Endothelial cell of umbilical vein (primary cell): ENCODE measurements at regions not wholly inside any gene's neighbourhood (a gene's known extent, or its start where the extent isn't known, plus 50 kb on each side); places are given as distances from the start of the nearest gene placed in this dataset.

Experiments used
- CTCF ChIP-seq, 2 donors: IDR thresholded peaks; 1 replicate in 1 of 2; 2 replicates in 1 of 2; pipeline ENCODE4 v1.5.1; 2011; ENCODE audit warnings: low read length in 2 of 2, mild to moderate bottlenecking in 2 of 2, moderate library complexity in 2 of 2, control low read depth in 1 of 2, inconsistent platforms in 1 of 2, low read depth in 1 of 2; ENCODE audit not compliant: insufficient read depth in 1 of 2; ENCODE audit errors: extremely low read depth in 1 of 2
- EZH2 ChIP-seq: IDR thresholded peaks from 2 replicates; pipeline ENCODE4 v1.6.1; 2012; ENCODE audit warnings: borderline replicate concordance, low read depth, mild to moderate bottlenecking, moderate library complexity, low read length, inconsistent platforms; ENCODE audit not compliant: severe bottlenecking
- FOS ChIP-seq: IDR thresholded peaks from 2 replicates; pipeline ENCODE4 v1.6.1; 2011; ENCODE audit warnings: mild to moderate bottlenecking, low read length, moderate library complexity, borderline replicate concordance; ENCODE audit not compliant: insufficient read depth
- JUN ChIP-seq: IDR thresholded peaks from 2 replicates; pipeline ENCODE4 v1.6.1; 2011; ENCODE audit warnings: borderline replicate concordance, low read depth; ENCODE audit not compliant: insufficient read length, insufficient read depth
- MYC ChIP-seq: IDR thresholded peaks from one replicate; pipeline ENCODE4 v1.6.1; 2011; ENCODE audit warnings: mild to moderate bottlenecking, low read depth, low read length
- POLR2A ChIP-seq: IDR thresholded peaks from 2 replicates; pipeline ENCODE4 v1.6.1; 2012; ENCODE audit warnings: low read depth, mild to moderate bottlenecking, control low read depth, low read length
- POLR2AphosphoS5 ChIP-seq: IDR thresholded peaks from 2 replicates; pipeline ENCODE4 v1.6.1; 2012; ENCODE audit warnings: low read depth, mild to moderate bottlenecking, control low read depth, low read length, moderate library complexity; ENCODE audit not compliant: insufficient read depth

GRCh38 chr6:25197111-25197510 lies 82.1 kb upstream of the CARMIL1 start:
- TF ChIP-seq CTCF (IDR thresholded peaks at IDR 0.05; ENCODE audit: extremely low read depth in 1 of 2, insufficient read depth in 1 of 2, low read depth in 1 of 2, low read length in 2 of 2) (no peak), EZH2 (no peak), MYC (no peak), POLR2A (no peak), POLR2AphosphoS5 (no peak), JUN (no peak), FOS (no peak)
